HG02943 (cell line): ENCODE measurements at regions not wholly inside any gene's neighbourhood (a gene's known extent, or its start where the extent isn't known, plus 50 kb on each side); places are given as distances from the start of the nearest gene placed in this dataset.
A peak's percentile ranks its signal among the peaks of the same experiment; 100 is the strongest.

Experiments
- ATAC-seq: cut with Tn5 transposase; IDR thresholded peaks from one replicate; pipeline ENCODE4 v1.9.1; 2021; ENCODE audit warnings: mild to moderate bottlenecking, low read depth, moderate library complexity; ENCODE audit not compliant: unreplicated experiment

- ATAC-seq = no peak
These were observed 555.4 kb upstream of the CLINT1 start for GRCh38 chr5:158414333-158414762.

GRCh38 chr5:158413122-158413680 is 554.3 kb upstream of the CLINT1 start:
- ATAC-seq = no peak

- no peak for ATAC-seq
These were observed 552.0 kb upstream of the CLINT1 start for GRCh38 chr5:158410976-158411375.

DNA sequence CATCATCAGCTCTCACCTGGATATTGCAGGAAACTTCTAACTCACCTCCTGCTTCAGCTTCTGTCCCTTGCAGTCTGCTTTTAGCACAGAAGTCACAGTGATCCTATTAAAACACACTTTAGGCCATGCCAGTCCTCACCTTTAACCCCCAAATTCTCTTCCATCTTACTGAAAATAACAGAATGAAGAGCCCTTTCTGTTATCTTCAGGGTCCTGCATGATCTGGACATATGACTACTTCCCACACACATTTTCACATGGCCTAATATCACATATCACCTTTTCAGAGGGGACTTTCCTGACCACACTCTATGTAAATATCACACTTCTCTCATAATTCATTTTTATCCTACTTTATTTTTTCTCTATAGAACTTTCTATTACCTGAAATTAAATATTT is 550.6 kb upstream of the CLINT1 start:
- peak; percentile 66 for ATAC-seq

GRCh38 chr5:158407824-158408195 is 548.9 kb upstream of the CLINT1 start:
- no peak for ATAC-seq

DNA sequence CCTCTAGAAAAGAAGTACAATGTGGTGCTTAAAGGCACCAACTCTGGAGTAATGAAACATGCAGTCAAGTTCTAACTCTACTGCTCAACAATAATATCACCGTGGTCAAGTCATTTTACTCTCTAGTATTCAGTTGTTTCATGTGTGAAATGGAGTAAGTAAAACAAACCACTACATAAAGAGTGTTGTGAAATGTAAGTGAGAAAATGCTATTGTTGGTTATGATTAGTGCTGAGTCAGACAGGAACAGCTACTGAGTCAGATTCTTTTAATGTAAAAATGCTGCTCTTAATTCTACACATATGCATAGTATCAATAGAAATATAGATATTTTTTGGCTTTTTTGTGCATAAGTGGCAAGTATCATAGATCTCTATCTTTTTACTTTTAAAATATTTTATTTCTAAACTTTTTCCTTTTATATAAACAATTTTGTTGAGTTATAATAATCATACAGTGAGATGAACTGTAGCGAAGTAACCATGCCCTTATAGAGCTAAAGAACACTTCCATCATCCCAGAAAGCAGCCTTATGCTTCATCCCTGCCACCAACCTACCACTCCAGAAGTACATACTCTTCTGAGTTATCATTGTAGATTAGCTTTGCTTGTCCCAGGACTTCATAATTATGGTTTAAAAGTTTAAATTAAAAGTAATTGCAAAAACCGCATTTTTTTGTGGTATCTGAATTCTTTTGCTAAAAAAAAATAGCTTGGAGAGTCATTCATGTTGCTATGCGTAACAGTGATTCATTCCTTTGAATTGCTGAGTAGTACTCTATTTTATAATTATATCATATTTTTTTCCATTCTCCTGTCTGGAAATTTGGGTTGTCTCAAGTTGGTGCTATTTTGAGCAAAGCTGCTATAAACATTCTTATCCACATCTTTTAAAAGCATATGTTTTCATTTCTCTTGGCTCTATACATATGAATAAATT is 548.2 kb upstream of the CLINT1 start:
- ATAC-seq = no peak

DNA sequence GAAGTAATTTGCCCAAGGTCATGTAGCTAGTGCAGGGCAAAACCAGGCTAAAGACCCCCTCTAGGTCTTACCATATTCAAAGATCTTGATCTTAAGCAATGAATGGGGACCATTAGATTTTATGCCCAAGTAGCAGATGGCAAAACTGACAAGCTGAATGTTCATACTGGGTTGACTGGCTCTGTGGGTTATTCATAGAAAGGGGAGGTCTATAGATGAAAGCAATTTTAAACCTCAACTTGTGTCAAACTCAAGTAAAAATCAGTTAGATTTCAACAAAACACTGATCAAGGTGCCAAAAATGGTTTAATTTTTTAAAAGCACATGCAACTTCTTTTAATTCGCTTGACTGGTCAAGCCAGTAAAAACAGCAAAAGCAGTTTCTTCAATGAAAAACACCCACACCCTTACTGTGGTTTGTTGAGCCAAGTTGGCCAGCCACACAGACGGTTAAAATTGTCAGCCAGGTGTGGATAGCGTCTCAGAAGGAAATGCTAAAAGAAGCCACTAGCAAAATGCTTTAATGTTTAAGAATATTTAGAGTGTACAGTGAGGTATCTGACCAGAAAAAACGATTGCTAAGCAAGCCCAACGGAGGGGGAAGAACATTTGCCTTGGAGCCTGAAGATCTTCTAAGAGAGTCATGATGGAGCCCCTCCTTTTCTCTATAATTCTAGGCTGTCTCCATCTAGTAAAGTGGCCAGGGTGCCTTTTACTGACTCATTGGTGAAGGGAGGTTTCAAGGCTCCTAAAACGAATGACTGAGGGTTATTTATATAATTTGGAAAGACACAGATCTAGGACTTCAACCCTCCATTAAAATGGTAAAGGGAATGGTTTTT is 539.6 kb upstream of the CLINT1 start:
- ATAC-seq = peak; percentile 83

DNA sequence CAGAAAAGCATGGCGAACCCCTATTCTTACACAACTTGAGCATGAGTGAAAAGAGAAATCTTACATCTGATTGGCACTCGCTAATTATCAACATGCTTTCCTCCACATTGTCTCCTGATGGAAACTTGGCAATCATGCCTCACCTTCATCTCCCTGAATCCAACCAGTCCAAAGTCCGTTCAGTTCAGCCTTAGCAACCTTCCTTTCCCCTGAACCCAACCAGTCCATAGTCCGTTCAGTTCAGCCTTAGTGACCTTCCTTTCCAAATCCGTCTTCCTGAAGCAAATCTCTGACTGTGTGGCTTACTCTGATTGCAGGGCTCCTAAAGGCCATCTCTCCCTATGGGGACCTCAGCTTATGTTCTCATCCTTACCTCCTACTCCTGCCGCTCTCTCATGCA is 538.3 kb upstream of the CLINT1 start:
- no peak for ATAC-seq

- ATAC-seq = no peak
These were observed 535.2 kb upstream of the CLINT1 start for GRCh38 chr5:158394102-158394501.

GRCh38 chr5:158393457-158393856 is 534.5 kb upstream of the CLINT1 start:
- no peak for ATAC-seq

GRCh38 chr5:158392753-158393152 is 533.8 kb upstream of the CLINT1 start:
- ATAC-seq = no peak

- ATAC-seq = no peak
These were observed 531.6 kb upstream of the CLINT1 start for GRCh38 chr5:158390577-158390976.

DNA sequence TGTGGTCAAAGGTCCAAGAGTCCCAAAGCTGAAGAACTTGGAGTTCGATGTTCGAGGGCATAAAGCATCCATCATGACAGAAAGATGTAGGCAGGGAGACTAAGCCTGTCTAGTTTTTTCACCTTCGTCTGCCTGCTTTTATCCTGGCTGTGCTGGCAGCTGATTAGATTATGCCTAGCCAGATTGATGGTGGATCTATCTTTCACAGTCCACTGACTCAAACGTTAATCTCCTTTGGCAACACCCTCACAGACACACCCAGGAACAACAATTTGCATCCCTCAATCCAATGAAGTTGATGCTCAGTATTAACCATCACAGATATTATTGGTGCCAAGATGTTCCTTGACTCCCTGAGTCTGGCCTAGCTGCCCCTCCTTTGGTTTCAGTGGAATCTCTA is 530.8 kb upstream of the CLINT1 start:
- no peak for ATAC-seq

DNA sequence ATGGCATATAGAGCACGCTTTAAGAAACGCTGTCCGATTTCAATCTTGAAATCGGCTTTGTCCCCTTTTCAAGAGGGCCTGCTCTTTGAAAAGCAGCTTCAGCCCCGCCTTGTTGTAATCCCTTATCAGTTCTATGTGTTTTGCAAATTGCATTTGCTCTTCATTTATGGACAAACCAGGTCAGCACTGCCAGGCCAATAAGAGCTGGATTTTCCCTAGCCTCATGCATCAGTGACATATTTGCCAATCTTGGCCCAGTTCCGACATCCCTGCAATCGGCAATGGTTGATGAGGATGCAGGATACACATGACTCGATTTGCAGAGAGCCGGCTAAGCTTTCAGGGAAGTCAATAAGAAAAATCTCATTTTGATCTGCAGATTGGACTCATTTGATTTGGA is 529.1 kb upstream of the CLINT1 start:
- ATAC-seq = no peak

- ATAC-seq = no peak
These were observed 528.6 kb upstream of the CLINT1 start for GRCh38 chr5:158387499-158387898.

DNA sequence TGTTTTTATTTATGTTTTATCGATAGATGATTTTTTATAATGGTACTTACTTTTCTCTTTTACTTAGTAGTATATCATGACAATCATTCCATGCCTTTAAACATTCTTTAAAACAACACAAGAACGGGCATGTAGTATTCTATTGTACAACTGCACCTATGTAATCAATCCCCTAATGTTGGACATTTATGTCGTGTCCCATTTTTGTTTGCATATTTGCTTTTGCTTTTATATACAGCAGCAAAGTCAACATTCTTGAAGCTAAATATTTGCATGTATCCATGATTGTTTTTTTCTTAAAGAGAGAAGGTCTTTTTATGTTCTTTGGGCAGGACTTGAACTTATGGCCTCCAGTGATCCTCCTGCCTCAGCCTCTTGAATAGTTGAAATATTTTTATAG is 527.0 kb upstream of the CLINT1 start:
- no peak for ATAC-seq

GRCh38 chr5:158384535-158385481 is 525.9 kb upstream of the CLINT1 start:
- ATAC-seq = no peak

DNA sequence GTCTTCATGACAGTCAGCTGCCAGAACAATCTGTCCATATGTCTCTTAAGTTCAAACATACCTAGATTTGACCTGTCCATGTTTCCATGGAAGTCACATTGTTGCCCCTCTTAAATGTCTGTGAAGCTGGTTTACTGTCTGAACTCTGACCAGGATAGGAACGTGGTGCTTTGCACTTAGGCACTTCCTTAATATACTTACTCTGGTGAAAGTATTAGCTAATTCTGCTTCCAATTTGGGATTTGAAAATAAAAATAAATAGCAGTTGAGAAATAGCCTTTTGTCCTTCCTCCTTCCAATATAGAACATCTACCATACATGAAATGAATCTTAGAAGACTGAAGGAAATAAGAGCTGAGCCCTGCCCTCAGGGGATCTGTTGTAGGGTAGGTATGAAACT is 524.5 kb upstream of the CLINT1 start:
- no peak for ATAC-seq

GRCh38 chr5:158382473-158382872 is 523.5 kb upstream of the CLINT1 start:
- ATAC-seq = peak; percentile 88

GRCh38 chr5:158381614-158382160 is 522.7 kb upstream of the CLINT1 start:
- no peak for ATAC-seq
